DND-41 (cell line): ENCODE measurements at regions not wholly inside any gene's neighbourhood (a gene's known extent, or its start where the extent isn't known, plus 50 kb on each side); places are given as distances from the start of the nearest gene placed in this dataset.

Experiments
- EZH2 ChIP-seq: IDR thresholded peaks from 3 replicates; pipeline ENCODE4 v1.6.1; 2012; ENCODE audit warnings: borderline replicate concordance, low read depth, mild to moderate bottlenecking, moderate library complexity, low read length, inconsistent platforms; ENCODE audit not compliant: severe bottlenecking
- TF ChIP-seq, protein P1 (sequence below): IDR thresholded peaks from 2 replicates; pipeline ENCODE4 v1.5.1; 2012; ENCODE audit warnings: borderline replicate concordance, low read length, moderate library complexity, mild to moderate bottlenecking; ENCODE audit not compliant: poor library complexity, severe bottlenecking; ENCODE audit errors: extremely low read depth

DNA sequence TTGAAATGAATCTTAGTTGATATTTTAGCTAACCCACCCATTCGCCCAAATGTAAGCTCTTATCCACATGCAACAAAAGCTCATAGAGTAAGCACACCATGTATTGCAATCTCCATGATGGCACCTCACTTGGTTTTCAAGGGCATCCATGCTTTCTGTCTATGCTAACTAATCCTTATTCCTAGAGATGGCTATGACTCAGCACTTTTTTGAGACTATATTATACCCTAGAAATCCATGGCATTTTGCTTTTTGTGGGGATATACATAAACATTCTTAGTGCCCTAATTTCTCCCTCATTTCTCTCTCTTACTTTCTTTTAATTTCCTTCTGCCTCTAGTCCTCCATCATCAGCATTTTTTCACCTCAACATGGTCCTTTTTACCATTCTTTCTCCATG is 168.5 kb upstream of the STT3B start:
- TF ChIP-seq, protein P1, sequence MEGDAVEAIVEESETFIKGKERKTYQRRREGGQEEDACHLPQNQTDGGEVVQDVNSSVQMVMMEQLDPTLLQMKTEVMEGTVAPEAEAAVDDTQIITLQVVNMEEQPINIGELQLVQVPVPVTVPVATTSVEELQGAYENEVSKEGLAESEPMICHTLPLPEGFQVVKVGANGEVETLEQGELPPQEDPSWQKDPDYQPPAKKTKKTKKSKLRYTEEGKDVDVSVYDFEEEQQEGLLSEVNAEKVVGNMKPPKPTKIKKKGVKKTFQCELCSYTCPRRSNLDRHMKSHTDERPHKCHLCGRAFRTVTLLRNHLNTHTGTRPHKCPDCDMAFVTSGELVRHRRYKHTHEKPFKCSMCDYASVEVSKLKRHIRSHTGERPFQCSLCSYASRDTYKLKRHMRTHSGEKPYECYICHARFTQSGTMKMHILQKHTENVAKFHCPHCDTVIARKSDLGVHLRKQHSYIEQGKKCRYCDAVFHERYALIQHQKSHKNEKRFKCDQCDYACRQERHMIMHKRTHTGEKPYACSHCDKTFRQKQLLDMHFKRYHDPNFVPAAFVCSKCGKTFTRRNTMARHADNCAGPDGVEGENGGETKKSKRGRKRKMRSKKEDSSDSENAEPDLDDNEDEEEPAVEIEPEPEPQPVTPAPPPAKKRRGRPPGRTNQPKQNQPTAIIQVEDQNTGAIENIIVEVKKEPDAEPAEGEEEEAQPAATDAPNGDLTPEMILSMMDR: no peak
- no peak for TF ChIP-seq EZH2
